Fibroblast of skin of abdomen (primary cell): ENCODE measurements at regions not wholly inside any gene's neighbourhood (a gene's known extent, or its start where the extent isn't known, plus 50 kb on each side); places are given as distances from the start of the nearest gene placed in this dataset.

Experiments used
- DNase-seq: peaks from one replicate; pipeline ENCODE4 v3.0.0-alpha.2; 2013

GRCh38 chr20:2237059-2237458 lies 58.7 kb upstream of the TGM3 start:
- peak; percentile 97 for DNase-seq

- DNase-seq: no peak
These were observed 57.2 kb upstream of the TGM3 start for GRCh38 chr20:2238601-2239000.

GRCh38 chr20:2240835-2241234 lies 55.0 kb upstream of the TGM3 start:
- DNase-seq: no peak

DNA sequence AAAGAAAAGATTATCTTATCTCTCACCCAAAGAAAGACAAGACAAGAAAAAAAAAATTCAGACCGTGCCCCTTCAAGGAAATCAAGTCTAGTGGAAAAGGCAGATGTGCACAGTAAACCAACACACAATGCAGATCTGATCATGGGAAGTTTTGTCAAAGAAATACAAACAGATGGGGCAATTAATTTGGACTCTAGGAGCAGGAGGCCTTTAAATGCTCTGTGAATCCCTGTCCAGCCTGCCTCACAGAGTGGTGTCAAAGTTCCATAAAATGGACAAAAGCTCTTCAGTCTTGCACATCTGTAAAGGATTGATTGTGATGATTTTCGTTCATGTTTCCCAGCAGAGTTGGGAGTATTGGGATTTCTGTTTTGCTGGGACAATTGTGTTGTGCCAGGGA lies 53.1 kb upstream of the TGM3 start:
- DNase-seq: no peak

GRCh38 chr20:2244523-2244922 lies 51.3 kb upstream of the TGM3 start:
- DNase-seq: no peak

DNA sequence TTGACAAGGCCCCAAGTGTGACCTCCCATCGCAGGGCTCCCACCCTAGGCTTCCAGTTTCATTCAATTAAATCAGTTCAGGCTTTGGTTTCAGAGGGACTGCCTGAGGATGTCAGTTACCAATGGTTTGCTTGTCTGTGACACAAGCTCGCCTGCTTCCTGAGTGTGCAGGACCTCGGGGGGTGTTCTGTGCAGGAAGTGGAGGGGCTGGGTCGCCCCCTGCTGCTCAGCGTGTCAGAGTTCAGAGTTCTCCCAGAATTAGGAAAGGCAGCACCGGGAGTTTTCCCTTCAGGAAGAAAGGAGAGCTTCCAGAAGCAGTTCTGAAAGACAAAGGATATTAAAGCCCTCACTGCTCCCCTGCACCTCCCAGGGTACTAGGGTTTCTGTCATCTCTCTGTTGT lies 50.8 kb upstream of the TGM3 start:
- DNase-seq: no peak

GRCh38 chr20:2245637-2246036 lies 50.2 kb upstream of the TGM3 start:
- DNase-seq: no peak
